Stromal cell of bone marrow (primary cell): ENCODE measurements at regions not wholly inside any gene's neighbourhood (a gene's known extent, or its start where the extent isn't known, plus 50 kb on each side); places are given as distances from the start of the nearest gene placed in this dataset.
"Not testable (repeated sequence)": the region's sequence is repeated elsewhere in the genome, so short reads cannot be mapped to it uniquely, and the experiment has no call there.

Source experiments
- DNase-seq: peaks from one replicate; pipeline ENCODE4 v3.0.0-alpha.2; 2012; ENCODE audit warnings: low read depth

DNA sequence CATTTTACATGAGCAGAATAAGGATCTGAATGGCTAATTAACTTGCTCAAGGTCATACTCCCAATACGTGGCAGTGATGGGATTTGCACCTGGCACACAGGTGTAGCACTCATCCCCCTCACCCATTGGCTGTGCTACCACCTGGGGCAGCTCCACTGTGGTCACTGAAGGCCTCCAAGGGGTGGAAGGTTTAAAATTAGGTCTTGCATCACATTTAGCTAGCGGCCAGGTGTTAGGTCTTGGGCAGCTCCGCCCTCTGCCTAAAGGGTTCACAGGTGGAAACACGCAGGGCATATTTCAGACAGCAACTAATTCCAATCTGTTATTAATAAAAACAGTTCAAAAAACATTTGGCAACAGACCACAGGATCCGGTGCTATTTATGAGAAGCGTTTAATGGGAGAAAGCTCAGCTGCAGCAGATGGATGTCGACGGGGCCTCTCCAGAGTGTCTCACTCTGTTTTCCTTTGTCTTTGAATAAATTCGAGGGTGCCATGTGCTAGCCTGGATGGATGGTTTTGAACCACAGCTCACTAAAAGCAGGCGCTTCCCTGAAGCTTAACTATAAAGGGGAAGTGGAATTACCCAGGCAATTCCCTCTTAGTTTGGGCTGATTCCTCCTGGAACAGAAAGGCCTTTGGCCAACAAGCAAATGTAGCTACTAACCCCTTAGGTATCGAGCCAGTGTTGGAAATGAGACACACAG is 1017.6 kb downstream of the TYW1 start:
- no peak for DNase-seq

DNA sequence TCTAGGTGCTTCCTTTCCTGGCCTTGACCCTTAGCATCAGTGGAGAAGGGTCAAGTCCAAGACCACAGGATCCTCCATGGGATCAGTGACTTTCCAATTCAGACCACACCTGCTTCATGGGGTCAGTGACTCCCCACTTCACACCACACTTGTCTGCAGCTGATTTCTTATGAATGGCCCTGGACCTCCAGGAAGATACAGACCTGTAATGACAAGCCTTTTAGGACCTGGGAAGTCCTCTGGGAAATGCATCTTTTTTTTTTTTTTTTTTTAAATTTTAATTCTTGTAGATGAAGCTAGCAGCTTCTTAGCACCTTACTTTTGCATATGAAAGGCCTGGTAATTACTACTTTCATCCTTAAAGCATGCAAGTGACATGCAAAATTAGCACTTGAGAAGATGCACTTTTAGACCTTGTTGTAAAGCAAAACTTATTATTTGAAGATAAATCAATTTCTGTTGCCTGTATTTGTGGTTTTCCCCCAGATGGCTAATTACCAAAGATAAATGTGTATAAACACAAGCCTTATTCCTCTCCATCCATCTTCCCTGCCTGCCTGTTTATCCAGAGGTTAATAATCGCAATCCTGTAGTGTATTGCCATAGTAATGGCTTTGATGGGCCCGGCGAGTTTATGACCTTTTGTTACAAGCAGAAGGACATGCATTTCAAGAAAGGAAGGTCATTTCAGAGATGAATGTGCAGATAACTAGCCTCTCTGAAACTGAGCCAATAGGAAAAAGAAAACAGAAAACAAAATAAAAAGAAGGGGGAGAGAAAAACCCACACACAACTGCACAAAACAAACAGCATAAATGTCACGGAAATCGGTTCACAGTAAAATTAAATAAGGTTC is 1018.7 kb downstream of the TYW1 start:
- DNase-seq: no peak

DNA sequence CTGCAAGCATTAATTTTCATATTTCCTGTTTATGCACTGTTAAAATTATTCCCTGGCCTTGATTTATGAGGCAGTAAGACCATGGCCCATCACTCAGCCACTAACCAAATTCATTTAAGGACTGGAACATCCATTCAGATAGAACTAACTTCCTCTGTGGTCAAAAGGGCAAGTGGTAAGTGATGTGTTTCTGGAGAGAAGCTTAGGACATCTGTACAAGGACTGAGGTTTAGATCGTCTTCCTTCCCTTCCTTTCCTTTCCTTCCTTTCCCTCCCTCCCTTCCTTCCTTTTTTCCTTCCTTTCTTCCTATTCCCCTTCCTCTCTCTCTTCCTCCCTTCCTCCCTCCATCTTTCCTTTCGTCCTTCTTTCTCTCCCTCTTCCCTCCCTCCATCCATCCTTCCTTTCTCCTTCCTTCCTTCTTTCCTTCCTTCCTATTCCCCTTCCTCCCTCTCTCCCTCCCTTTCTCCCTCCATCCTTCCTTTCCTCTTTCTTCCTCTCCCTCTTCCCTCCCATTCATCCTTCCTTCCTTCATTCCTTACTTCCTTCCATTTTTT is 1019.4 kb downstream of the TYW1 start:
- DNase-seq: no peak

DNA sequence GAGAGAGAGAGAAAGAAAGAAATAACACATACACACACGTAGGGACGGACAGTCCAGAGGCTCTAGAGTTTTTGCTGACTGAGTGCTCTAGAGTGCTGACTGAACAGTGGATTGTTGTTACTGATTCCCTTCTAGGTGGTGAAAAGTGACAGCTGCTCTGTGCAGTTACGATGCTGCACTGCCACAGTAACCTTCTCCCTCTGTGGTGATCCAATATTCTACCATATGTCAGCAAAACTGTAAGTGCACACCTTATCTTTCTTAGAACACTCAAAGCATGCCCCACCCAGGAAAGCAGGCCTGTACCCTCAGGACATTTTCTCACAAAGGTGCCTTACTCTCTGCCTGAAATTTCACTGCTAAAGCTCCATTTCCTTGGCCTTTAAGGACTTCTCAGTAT is 1023.5 kb downstream of the TYW1 start:
- DNase-seq: no peak

DNA sequence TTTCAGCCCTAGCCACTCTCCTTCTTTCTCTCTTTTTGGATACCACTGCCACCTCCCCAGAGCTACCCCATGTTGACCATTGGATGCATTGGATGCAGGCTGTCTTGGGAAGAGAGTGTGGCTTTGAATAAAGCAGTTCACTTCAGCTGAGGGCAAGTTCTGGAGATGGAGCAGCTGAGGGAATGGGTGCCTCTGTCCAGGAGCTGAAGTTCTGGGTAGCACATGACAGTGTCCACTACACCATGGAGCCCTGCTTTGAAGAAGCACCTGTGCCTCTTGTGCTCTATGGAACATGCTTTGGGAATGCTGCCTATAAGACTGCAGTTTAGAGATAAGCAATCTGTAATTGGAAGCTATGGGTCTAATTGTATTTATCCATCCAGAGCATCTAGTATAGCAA is 1028.7 kb downstream of the TYW1 start:
- DNase-seq: no peak

DNA sequence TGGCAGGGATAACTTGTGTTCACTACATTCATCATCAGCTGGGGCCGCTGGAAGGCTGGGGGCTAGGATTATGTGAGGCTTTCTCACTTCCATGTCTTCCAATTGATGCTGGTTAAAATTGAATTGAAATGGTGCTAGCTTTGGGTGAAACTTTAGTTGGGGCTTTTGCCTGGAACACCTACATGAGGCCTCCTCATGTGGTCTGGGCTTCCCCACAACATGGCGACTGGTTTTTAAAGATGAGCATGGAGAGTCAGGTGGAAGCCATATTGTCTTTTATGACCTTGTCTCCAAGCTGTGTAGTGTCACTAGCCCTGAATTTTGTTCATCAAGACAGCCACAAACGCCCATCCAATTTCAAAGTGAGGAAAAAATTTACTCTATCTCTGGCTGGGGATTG is 1033.9 kb downstream of the TYW1 start:
- DNase-seq: no peak

DNA sequence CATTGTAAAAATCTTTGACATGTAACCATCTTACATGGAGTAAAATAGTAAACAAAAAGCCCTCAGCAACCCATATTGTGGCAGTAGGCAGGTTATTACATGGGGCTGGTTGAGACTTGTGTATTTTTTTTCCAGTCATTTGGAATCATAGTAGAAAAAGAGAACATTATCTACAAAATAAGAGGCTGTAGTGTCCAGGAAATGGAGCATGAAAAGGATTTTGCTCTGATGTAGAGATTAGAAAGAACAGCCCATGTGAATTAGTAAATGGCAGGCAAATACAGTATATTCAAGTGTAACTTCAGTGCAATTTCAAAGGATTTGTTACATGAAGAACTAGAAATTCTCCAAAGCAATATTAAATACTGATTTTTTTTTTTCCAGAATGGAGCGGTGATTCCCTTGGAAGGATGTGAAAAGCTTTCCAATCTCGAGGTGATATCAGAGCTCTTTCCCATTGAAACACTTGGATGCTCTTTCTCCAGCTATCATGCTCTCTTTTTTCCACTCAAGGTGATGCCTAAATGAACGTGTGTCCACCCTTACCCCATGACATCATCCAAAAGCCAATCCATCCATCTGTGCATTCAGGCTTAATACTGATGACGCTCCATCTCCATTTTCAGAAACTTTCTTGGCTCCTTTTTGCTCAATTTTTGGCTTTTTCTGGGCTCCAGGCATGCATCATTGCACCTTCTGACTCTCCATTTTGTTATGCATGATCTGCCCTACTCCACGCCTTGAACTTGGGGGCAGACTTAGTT is 1034.7 kb downstream of the TYW1 start:
- no peak for DNase-seq

DNA sequence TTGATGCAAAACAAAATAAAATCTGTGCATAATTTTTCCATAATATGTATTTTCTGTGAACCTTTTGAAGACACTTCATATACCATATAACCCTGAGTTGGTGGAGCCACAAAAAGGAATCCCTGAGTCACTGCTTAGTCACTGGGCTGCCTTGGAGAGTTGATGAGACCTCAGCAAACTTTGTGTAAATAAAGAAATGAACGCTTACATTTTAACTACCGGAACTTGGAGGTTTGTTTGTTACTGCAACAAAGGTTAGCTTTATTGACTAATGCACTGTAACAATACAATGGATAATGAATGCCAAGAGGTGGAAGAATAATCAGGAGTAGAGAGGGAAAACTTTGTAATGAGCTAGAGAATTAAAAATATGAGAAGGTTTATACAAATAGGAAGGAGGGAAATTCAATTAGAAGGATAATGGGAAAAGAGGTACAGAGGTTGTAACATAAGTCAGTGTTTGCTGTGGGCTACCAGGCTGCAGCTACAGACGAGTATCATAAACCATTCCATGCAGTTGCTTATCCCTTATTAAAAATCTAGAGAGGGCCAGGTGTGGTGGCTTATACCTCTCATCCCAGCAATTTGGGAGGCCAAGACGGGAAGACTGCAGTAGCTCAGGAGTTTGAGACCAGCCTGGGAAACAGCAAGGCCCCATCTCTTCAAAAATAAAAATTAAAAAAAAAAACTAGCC is 1042.1 kb downstream of the TYW1 start:
- peak; percentile 68 for DNase-seq

DNA sequence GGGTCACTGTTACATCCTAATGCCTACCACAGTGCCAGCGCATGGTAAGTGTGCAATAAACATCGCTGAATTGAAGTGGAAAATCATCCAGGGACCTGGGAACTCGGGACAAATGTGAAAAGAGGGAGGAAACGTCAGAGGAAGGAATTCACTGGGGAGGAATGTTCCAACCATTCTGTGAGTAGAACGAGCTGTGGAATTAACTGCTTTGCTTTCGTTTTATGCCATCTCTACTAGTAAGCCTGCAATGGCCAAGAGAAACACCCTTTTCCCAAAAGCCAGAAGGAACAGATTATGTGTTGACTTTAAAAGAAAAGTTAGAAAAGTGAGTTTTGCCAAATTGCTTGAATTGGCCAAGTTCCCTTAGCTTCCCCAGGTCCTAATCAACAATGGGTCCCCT is 1044.9 kb downstream of the TYW1 start:
- DNase-seq: peak; percentile 34

DNA sequence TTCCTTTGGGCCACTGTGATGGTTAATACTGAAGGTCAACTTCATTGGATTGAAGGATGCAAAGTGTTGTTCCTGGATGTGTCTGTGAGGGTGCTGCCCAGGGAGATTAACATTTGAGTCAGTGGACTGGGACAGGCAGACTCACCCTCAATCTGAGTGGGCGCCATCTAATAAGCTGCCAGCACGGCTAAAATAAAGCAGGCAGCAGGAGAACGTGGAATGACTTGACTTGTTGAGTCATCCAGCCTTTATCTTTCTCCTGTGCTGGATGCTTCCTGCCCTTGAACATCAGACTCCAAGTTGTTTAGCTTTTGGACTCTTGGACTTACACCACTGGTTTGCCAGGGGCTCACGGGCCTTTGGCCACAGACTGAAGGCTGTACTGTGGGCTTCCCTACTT is 1046.9 kb downstream of the TYW1 start:
- DNase-seq: no peak

DNA sequence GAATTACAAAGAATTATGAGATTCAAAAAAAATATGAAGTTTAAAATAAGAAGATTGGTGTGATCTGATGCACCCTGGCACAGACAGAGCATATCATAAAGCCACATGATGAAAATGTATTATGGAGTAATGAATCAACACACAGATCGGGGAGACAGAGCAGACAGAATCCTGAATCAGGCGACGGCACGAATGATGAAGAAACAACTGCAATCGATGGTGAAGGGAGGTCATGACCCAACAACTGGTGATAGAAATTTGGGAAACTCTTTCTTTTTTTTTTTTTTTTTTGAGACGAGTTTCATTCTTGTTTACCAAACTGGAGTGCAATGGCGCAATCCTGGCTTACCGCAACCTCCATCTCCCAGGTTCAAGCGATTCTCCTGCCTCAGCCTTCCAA is 1054.0 kb downstream of the TYW1 start:
- no peak for DNase-seq

DNA sequence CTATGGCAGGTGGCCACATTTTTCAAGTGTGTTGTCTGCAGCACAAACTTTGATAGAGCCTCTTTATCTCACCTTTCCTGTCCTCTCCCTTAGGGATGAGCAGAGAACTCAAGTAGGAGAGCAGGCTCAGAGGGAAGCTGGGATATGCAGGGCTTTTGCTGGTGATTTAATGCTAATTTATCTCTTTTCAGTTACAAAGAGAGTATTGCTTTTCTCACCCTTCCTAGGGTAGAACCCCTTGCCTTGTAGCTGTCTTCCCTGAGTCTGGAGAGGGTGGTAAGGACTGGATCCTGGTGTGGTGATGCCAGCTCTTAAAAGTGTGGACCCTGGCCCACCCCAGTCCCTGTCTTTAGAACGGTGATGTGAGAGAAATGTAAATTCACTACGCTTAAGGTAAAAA is 1061.4 kb downstream of the TYW1 start:
- no peak for DNase-seq

DNA sequence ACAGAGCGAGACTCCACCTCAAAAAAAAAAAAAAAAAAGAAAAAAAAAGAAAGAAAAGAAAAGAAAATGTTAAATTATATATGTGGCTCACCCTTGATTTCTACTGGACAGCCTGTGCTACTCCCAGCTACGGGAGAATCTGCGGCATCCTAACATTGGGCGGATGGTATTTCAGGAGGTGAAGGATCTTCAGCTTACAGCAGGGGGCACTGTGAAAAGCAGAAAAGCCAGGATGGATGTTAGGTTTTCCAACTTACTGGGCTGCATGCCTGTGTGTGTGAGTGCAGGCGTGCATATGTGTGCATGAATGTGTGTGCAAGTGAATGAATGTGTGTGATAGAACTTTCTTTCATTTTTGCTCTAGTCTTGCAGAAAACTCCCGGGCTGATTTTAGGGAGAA is 1066.5 kb downstream of the TYW1 start:
- DNase-seq: no peak

DNA sequence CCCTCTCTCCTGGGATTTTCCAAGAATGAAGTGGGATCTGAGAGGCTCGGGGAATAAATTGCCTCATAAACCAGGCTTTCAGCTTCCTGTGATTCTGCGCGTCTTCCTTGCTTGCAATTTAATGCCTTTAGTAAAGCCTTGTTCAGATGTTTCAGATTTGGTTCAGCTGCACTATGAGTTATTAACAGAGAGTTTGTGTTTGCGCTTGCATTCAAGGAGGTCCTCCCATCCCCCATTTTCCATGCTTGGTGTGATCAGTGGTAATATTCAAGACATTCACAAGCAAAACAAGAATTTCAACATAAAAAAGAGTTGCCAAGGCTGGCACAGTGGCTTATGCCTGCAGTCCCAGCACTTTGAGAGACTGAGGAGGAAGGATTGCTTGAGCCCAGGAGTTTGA is 1068.9 kb downstream of the TYW1 start:
- DNase-seq: no peak

DNA sequence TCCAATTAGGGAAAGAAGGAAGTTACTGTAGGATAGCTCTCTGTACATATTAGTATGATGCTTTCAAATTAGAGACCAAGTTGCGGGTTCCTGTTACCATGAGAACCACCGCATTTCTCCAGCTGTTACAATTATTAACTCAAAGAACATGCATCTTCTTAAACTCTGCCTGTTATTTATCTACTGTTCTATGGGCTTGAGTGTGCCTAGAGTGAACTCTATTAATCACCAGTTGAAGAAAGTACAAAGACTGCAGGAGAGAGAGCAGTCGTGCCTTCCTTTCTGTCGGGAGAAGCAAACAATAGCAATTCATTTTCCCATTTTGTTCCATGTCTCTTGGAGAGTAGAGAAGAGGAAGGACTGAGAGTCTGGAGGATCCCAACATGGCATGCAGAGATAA is 1071.2 kb downstream of the TYW1 start:
- no peak for DNase-seq

DNA sequence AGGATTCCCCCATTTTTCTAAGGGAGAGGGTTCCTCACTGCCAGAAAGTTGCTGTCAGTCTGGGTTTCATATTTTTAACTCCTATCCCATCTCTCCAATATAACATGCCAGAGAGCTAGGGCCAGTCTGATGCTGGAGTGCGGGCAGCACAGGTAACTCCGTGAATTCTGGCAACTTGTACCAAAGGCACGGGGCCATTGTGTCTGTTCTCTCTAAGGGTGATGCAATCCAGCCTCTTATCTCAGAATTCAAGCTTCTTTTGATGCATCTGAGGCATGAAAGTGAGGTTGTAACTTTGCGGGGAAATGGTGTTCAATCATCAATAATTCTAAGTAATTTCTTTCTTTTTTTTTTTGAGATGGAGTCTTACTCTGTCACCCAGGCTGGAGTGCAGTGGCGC is 1074.4 kb downstream of the TYW1 start:
- DNase-seq: no peak

DNA sequence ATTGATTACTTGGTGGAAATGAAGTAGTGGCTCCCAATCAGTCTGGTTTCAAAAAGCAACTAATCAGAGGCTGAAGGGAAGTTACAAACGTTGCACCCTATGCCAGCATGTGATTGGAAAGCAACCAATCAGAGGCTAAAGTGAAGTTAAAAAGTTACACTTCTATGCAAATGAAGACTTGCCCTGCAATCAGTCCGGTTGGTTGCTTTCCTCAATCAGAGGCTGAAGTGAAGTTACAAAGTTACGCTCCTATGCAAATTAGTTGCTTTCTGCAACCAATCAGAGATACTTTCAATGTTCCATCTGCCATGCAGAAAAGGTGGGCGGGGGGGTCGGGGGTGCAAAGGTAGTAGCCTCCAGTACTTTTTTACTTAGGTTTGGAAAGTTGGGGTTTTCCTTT is 1077.1 kb downstream of the TYW1 start:
- no peak for DNase-seq

DNA sequence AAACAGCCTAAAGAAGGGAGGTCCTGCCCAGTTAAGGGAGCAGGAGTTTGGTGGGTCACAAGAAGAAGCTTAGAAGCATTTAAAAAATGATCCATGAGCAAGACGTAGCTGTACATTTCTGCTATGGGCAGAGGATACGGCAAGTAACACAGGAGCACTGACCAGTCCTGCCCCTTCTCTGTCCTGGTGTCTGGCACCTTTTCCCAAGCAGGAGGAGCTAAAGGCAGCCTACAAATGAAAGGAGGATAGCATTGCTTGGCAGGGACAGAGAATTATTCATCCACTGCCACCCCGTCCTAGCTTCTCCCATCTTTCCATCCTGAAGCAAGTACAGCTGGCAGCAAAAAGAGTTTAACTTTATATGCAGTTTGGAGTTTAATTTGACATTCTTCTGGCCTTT is 1077.6 kb downstream of the TYW1 start:
- DNase-seq: no peak

DNA sequence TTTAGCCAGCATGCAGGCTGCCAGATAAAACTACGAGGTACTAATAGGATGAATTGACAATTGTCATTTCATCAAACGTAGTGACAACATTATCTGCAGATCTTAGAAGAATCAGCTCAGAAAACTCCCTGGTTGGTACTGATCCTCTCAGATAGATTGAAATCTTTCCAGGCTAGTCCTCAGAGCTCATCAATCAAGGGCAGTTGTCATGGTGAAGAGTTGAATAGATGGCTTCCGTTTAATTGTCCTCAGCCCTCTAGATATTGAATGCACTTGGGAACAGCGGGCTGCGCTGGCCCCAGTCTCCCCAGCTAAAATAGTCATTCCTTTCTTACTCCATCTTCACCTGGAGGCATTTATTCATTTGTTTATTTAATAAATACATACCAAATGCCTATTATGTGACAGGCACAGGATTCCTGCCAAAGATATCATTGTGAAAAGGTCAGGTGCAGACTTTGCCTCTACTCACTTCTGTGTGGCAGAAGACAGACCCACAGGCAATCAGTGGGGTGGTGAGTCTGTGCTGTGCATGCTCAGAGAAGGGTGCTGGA is 1081.6 kb downstream of the TYW1 start:
- DNase-seq: no peak

DNA sequence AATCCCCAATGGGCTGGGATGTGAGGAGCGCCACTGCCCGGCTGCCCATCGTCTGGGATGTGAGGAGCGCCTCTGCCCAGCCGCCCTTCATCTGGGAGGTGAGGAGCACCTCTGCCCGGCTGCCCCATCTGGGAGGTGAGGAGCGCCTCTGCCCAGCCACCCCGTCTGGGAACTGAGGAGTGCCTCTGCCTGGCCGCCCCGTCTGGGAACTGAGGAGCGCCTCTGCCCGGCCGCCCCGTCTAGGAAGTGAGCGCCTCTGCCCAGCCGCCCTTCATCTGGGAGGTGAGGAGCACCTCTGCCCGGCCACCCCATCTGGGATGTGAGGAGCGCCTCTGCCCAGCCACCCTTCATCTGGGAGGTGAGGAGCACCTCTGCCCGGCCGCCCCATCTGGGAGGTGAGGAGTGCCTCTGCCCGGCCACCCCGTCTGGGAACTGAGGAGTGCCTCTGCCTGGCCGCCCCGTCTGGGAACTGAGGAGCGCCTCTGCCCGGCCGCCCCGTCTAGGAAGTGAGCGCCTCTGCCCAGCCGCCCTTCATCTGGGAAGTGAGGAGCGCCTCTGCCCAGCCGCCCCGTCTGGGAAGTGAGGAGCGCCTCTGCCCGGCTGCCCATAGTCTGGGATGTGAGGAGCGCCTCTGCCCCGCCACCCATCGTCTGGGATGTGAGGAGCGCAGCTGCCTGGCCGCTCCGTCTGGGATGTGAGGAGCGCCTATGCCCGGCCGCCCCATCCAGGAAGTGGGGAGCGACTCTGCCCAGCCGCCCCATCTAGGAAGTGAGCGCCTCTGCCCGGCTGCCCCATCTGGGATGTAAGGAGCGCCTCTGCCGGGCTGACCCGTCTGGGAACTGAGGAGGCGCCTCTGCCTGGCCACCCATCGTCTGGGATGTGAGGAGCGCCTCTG is 1085.7 kb downstream of the TYW1 start:
- not testable (repeated sequence) for DNase-seq
